ENCODE measurements at regions not wholly inside any gene's neighbourhood (a gene's known extent, or its start where the extent isn't known, plus 50 kb on each side); places are given as distances from the start of the nearest gene placed in this dataset.

DNA sequence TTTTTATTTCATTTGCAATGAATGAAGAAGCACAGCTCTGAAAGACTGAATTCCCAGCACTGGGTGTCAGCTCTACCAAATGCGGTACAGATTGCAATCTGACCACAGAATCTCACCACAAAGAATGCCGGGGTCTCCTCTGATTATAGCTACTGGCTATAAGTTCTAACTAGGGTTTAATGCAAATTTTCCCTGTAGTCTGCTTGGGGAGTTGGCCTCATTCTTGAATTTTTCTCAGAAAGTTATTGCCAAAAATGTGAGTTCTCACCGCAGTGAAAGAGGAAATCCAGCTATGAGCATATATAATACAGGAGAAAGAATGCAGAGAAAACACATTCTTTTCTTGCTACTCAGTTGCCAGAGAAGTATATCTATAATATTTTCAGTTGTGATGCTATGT, 1255.7 kb upstream of the LRRTM3 start:
- TF ChIP-seq, protein P1, sequence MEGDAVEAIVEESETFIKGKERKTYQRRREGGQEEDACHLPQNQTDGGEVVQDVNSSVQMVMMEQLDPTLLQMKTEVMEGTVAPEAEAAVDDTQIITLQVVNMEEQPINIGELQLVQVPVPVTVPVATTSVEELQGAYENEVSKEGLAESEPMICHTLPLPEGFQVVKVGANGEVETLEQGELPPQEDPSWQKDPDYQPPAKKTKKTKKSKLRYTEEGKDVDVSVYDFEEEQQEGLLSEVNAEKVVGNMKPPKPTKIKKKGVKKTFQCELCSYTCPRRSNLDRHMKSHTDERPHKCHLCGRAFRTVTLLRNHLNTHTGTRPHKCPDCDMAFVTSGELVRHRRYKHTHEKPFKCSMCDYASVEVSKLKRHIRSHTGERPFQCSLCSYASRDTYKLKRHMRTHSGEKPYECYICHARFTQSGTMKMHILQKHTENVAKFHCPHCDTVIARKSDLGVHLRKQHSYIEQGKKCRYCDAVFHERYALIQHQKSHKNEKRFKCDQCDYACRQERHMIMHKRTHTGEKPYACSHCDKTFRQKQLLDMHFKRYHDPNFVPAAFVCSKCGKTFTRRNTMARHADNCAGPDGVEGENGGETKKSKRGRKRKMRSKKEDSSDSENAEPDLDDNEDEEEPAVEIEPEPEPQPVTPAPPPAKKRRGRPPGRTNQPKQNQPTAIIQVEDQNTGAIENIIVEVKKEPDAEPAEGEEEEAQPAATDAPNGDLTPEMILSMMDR (tag by site-specific recombination; IDR thresholded peaks at IDR 0.05), result no peak
- TF ChIP-seq, protein P2, sequence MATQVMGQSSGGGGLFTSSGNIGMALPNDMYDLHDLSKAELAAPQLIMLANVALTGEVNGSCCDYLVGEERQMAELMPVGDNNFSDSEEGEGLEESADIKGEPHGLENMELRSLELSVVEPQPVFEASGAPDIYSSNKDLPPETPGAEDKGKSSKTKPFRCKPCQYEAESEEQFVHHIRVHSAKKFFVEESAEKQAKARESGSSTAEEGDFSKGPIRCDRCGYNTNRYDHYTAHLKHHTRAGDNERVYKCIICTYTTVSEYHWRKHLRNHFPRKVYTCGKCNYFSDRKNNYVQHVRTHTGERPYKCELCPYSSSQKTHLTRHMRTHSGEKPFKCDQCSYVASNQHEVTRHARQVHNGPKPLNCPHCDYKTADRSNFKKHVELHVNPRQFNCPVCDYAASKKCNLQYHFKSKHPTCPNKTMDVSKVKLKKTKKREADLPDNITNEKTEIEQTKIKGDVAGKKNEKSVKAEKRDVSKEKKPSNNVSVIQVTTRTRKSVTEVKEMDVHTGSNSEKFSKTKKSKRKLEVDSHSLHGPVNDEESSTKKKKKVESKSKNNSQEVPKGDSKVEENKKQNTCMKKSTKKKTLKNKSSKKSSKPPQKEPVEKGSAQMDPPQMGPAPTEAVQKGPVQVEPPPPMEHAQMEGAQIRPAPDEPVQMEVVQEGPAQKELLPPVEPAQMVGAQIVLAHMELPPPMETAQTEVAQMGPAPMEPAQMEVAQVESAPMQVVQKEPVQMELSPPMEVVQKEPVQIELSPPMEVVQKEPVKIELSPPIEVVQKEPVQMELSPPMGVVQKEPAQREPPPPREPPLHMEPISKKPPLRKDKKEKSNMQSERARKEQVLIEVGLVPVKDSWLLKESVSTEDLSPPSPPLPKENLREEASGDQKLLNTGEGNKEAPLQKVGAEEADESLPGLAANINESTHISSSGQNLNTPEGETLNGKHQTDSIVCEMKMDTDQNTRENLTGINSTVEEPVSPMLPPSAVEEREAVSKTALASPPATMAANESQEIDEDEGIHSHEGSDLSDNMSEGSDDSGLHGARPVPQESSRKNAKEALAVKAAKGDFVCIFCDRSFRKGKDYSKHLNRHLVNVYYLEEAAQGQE (tag by site-specific recombination; IDR thresholded peaks at IDR 0.05), result no peak
- TF ChIP-seq ZFP69B (tag by site-specific recombination; IDR thresholded peaks at IDR 0.05), result no peak
